ENCODE measurements at regions not wholly inside any gene's neighbourhood (a gene's known extent, or its start where the extent isn't known, plus 50 kb on each side); places are given as distances from the start of the nearest gene placed in this dataset.

- no peak for TF ChIP-seq EP300 (IDR thresholded peaks at IDR 0.05)
- peak in 1 of 7 experiments; percentile 20 for TF ChIP-seq CTCF (IDR thresholded peaks at IDR 0.05)
- no peak for TF ChIP-seq POLR2AphosphoS5 (IDR thresholded peaks at IDR 0.05)
- intact Hi-C loops (cut with DNase I; ENCODE audit: low total_unique reads), result no loop called here
- H3K36me3 ChIP-seq, result no peaks in the 10 kb centered on the region
- peak in 1 of 2 donors; percentile 10 for DNase-seq
- peaks cover 0 to under 1% (median 0%) of the 10 kb centered on the region in 4 donors for H3K9me3 ChIP-seq
- no peak overlapping the region for H3K27ac ChIP-seq
- H3K4me3 ChIP-seq, result no peak overlapping the region
- 78 to 86% (median 82%) methylated on average over 2 of the region's 2 CpGs for WGBS, 5 donors
- H3K4me1 ChIP-seq, result no peaks in the 10 kb centered on the region
- H3K27me3 ChIP-seq, result no peaks in the 10 kb centered on the region
Measured at GRCh38 chr5:119943148-119943547, 313.8 kb downstream of the FAM170A start.

DNA sequence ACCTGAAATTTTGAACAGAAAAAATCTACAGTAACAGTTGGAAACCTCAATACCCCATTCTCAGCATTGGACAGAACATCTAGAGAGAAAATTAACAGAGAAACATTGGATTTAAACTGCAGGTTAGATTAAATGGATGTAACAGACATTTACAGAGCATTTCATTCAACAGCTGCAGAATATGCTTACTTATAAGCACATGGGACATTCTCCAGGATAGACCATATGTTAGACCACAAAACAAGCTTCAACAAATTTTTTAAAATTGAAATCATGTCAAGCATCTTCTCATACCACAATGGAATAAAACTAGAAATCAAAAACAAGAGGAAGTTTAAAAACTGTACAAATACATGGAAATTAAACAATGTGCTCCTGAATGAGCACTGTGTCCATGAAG, 316.3 kb downstream of the FAM170A start:
- no peak overlapping the region for H3K27ac ChIP-seq
- no peak overlapping the region for H3K4me3 ChIP-seq
- no peaks in the 10 kb centered on the region for H3K36me3 ChIP-seq
- TF ChIP-seq CTCF (IDR thresholded peaks at IDR 0.05) (no peak), POLR2AphosphoS5 (IDR thresholded peaks at IDR 0.05) (no peak), EP300 (IDR thresholded peaks at IDR 0.05) (no peak), POLR2A (IDR thresholded peaks at IDR 0.05) (no peak)
- intact Hi-C loops (cut with DNase I; ENCODE audit: low total_unique reads), result no loop called here
- no peak for DNase-seq
- H3K9me3 ChIP-seq, result no peaks in the 10 kb centered on the region
- H3K27me3 ChIP-seq, result no peaks in the 10 kb centered on the region
- no peaks in the 10 kb centered on the region for H3K4me1 ChIP-seq

GRCh38 chr5:119948162-119948561, 318.8 kb downstream of the FAM170A start:
- no peak for DNase-seq
- no peaks in the 10 kb centered on the region for H3K27me3 ChIP-seq
- H3K9me3 ChIP-seq, result no peaks in the 10 kb centered on the region
- intact Hi-C loops (cut with DNase I; ENCODE audit: low total_unique reads), result no loop called here
- no peak overlapping the region for H3K4me3 ChIP-seq
- no peaks in the 10 kb centered on the region for H3K36me3 ChIP-seq
- peaks cover 0 to 7% (median 0%) of the 10 kb centered on the region in 4 donors for H3K4me1 ChIP-seq
- no peak for TF ChIP-seq CTCF (IDR thresholded peaks at IDR 0.05)
- no peak for TF ChIP-seq EP300 (IDR thresholded peaks at IDR 0.05)
- no peak for TF ChIP-seq POLR2AphosphoS5 (IDR thresholded peaks at IDR 0.05)
- no peak for TF ChIP-seq POLR2A (IDR thresholded peaks at IDR 0.05)
- WGBS, 5 donors, result 56 to 71% (median 67%) methylated on average over 1 of the region's 1 CpG
- H3K27ac ChIP-seq, result no peak overlapping the region

DNA sequence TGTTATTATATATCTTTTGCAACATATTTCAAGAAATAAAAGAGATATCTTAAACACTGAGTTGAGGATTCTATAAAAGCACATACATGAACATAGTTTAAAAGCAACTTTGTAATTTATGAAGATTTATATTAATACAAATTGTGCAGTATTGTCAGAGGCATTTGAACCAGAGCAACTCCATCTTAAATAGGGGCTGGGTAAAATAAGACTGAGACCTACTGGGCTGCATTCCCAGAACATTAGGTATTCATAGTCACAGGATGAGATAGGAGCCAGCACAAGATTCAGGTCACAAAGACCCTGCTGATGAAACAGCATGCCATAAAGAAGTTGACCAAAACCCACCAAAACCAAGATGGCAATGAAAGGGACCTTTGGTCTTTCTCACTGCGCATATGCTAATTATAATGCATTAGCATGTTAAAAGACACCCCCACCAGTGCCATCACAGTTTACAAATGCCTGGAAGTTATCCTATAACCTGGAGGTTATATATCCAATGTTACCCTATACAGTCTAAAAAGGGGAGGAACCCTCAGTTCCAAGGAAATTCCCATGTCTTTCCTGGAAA, 320.2 kb downstream of the FAM170A start:
- H3K4me1 ChIP-seq, result peaks cover 0 to 7% (median 0%) of the 10 kb centered on the region in 4 donors
- DNase-seq, result no peak
- no peak overlapping the region for H3K27ac ChIP-seq
- no peak overlapping the region for H3K4me3 ChIP-seq
- H3K9me3 ChIP-seq, result no peaks in the 10 kb centered on the region
- H3K27me3 ChIP-seq, result no peaks in the 10 kb centered on the region
- no peaks in the 10 kb centered on the region for H3K36me3 ChIP-seq
- 87 to 100% (median 93%) methylated on average over 1 of the region's 1 CpG for WGBS, 5 donors
- TF ChIP-seq CTCF (IDR thresholded peaks at IDR 0.05), result no peak
- no peak for TF ChIP-seq POLR2AphosphoS5 (IDR thresholded peaks at IDR 0.05)
- no peak for TF ChIP-seq POLR2A (IDR thresholded peaks at IDR 0.05)
- TF ChIP-seq EP300 (IDR thresholded peaks at IDR 0.05), result no peak
- intact Hi-C loops (cut with DNase I; ENCODE audit: low total_unique reads), result no loop called here
